ENCODE measurements at regions not wholly inside any gene's neighbourhood (a gene's known extent, or its start where the extent isn't known, plus 50 kb on each side); places are given as distances from the start of the nearest gene placed in this dataset.
"Not testable (repeated sequence)": the region's sequence is repeated elsewhere in the genome, so short reads cannot be mapped to it uniquely, and the experiment has no call there.

GRCh38 chr7:25476863-25477499 is 248.7 kb upstream of the NPVF start:
- Histone ChIP-seq H3K4me3 (no peak overlapping the region), H3K27me3 (no peaks in the 10 kb centered on the region), H3K9me3 (no peaks in the 10 kb centered on the region), H3K36me3 (no peaks in the 10 kb centered on the region), H3K4me1 (no peaks in the 10 kb centered on the region), H3K27ac (no peak overlapping the region)
- DNase-seq: no peak
- TF ChIP-seq CTCF (IDR thresholded peaks at IDR 0.05) (no peak), POLR2A (IDR thresholded peaks at IDR 0.05) (no peak)

DNA sequence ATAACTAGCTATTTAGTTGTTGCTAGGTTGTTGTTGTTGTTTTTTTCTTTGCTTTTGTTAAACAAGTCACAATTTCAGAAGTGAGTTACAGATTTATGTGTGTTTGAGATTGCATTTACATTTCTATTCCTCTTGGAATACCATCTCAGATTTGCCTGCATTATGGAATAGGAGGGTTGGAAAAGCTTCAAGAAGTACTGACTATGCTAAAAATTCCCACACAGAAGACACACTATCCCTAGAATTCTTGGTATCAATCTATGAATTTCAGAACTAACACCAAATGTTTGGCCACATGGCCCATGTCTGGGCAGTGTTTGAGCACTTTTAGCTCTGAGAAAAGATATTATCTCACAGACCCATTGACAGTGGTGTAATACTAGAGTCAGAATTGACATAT is 249.9 kb upstream of the NPVF start:
- not testable (repeated sequence) for H3K9me3 ChIP-seq, H3K4me3 ChIP-seq, DNase-seq

DNA sequence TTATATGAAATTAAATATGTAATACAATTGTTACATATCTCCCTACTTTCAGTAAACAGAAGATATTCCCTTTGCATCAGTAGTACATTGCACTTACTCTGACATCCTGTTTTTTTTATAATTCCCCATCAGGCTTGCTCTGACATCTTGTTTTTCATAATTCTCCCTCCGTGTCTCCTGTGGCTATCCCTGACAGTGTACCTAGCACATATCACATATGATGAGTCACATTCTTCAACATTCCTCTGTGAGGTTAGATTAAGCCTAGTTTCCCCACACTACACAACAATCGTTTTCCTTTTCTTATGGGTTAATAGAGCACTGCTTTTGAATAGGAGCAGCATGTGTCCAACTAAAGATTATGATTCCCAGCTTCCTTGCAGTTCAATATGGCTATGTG is 250.6 kb upstream of the NPVF start:
- Histone ChIP-seq H3K4me3 (no peak overlapping the region), H3K27ac (no peak overlapping the region), H3K4me1 (no peaks in the 10 kb centered on the region), H3K27me3 (no peaks in the 10 kb centered on the region), H3K36me3 (no peaks in the 10 kb centered on the region), H3K9me3 (no peaks in the 10 kb centered on the region)
- no peak for DNase-seq
- TF ChIP-seq POLR2A (IDR thresholded peaks at IDR 0.05): no peak
- no peak for TF ChIP-seq CTCF (IDR thresholded peaks at IDR 0.05)

More for the DNA sequence above, 249.9 kb upstream of the NPVF start:
- H3K4me1 ChIP-seq, H3K27ac ChIP-seq, H3K27me3 ChIP-seq, H3K36me3 ChIP-seq: not testable (repeated sequence)

DNA sequence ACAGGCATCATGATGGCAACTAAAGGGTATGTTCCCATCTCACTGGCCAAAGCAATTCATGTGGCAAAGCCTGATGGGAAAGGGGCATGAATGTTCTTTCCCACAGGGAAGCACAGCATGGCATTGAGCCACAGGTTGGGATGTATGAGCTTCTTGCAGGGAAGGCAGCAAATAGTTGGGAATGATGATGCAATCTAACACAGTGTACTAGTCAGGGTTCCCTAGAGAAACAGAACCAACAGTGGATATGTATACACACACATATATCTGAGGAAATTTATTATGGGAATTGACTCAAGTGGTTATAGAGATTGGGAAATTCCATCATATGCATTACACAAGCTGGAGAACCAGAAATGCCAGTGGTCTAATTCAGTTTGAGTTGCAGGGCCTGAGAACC is 253.6 kb upstream of the NPVF start:
- TF ChIP-seq POLR2A (IDR thresholded peaks at IDR 0.05): no peak
- TF ChIP-seq CTCF (IDR thresholded peaks at IDR 0.05): no peak
- DNase-seq: no peak
- H3K4me3 ChIP-seq: no peak overlapping the region
- H3K27ac ChIP-seq: no peak overlapping the region
- no peaks in the 10 kb centered on the region for H3K4me1 ChIP-seq
- no peaks in the 10 kb centered on the region for H3K9me3 ChIP-seq
- no peaks in the 10 kb centered on the region for H3K36me3 ChIP-seq
- H3K27me3 ChIP-seq: no peaks in the 10 kb centered on the region

GRCh38 chr7:25482631-25483030 is 254.3 kb upstream of the NPVF start:
- no peaks in the 10 kb centered on the region for H3K4me1 ChIP-seq
- H3K27me3 ChIP-seq: no peaks in the 10 kb centered on the region
- H3K27ac ChIP-seq: no peak overlapping the region
- H3K4me3 ChIP-seq: no peak overlapping the region
- no peaks in the 10 kb centered on the region for H3K36me3 ChIP-seq
- DNase-seq: no peak
- H3K9me3 ChIP-seq: no peaks in the 10 kb centered on the region
- TF ChIP-seq POLR2A (IDR thresholded peaks at IDR 0.05): no peak
- TF ChIP-seq CTCF (IDR thresholded peaks at IDR 0.05): no peak

DNA sequence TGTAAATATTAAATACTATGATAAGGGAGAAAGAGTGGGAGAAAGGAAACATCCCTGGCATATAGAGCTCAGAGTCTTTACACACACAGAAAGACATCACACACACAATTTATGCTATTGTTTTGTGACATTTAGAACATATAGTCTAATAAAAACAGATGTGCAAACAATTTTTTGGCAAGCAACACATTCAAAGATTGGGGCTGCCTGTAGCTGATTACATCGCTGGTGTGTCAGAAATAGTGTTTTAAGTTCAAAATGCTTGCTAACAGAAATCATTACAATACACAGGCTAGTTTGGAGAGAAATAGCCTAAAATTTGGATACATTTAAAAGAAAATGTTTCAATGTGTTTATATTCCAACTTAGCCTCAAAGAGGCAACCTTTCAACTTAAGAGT is 256.7 kb upstream of the NPVF start:
- Histone ChIP-seq H3K27ac (no peak overlapping the region), H3K9me3 (no peaks in the 10 kb centered on the region), H3K36me3 (no peaks in the 10 kb centered on the region), H3K4me1 (no peaks in the 10 kb centered on the region), H3K27me3 (no peaks in the 10 kb centered on the region), H3K4me3 (no peak overlapping the region)
- TF ChIP-seq POLR2A (IDR thresholded peaks at IDR 0.05) (no peak), CTCF (IDR thresholded peaks at IDR 0.05) (no peak)
- DNase-seq: no peak

Data from Peyer's patch (tissue), 4 donors.